CD4-positive, alpha-beta T cell treated with Interferon alpha-2 for 1 hour (primary cell): ENCODE measurements at regions not wholly inside any gene's neighbourhood (a gene's known extent, or its start where the extent isn't known, plus 50 kb on each side); places are given as distances from the start of the nearest gene placed in this dataset.
"Not testable (repeated sequence)": the region's sequence is repeated elsewhere in the genome, so short reads cannot be mapped to it uniquely, and the experiment has no call there.

ENCODE experiments used
- DNase-seq, 2 donors: peaks; one replicate each; pipeline ENCODE4 v3.0.0-alpha.2; 2020 to 2022

- no peak for DNase-seq
These were observed 136.0 kb downstream of the LMLN start for GRCh38 chr3:198096015-198096414.

GRCh38 chr3:198097048-198097447 is 137.0 kb downstream of the LMLN start:
- no peak for DNase-seq

DNA sequence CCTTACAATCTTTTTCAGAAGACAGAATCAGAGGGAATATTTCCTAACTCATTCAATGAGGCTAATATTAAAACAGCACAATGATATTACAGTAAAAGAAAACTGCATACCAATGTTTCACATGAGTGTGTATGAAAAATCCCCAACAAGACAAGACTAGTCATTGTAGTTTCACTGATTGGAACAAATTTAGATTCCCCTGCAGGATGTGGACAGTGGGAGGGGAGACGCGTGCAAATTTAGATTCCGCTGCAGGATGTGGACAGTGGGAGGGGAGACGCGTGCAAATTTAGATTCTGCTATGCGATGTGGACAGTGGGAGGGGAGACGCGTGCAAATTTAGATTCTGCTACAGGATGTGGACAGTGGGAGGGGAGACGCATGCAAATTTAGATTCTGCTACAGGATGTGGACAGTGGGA is 138.7 kb downstream of the LMLN start:
- peak in 1 of 2 donors; percentile 35 for DNase-seq

GRCh38 chr3:198103070-198103469 is 143.1 kb downstream of the LMLN start:
- DNase-seq, result peak in 1 of 2 donors; percentile 21

GRCh38 chr3:198106265-198106664 is 146.2 kb downstream of the LMLN start:
- DNase-seq, result no peak

DNA sequence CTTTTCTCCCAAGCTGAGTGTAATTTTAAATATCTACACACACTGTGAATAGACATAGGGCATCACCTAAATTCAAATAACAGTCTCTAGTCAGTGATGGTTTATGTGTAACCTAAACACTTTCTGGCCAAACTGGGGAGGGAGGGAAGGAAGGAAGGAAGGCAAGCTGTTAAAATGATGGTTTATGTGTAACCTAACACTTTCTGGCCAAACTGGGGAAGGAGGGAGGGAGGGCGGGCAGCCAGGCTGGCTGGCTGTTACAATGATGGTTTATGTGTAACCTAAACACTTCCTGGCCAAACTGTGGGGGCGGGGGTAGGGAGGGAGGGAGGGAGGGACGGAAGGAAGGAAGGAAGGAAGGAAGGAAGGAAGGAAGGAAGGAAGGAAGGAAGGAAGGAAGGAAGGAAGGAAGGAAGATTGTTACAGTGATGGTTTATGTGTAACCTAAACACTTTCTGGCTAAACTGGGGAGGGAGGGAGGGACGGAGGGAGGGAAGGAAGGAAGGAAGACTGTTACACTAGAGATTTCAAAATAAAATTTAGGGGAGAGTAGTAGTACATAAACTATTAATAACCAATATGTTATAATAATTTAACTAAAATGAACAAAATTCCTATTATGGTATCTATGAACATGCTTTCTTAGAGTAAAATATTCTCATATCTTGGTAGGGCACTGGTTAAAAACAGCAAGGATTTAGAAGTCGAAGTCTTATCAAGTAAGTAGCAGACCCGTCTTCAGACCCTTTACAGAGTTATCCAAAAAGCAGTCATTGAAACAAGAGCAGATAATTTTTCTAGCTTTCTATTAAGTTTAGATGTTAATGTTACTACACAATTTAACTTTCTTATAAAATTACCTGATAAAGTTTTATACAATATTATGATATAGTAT is 148.1 kb downstream of the LMLN start:
- no peak for DNase-seq

DNA sequence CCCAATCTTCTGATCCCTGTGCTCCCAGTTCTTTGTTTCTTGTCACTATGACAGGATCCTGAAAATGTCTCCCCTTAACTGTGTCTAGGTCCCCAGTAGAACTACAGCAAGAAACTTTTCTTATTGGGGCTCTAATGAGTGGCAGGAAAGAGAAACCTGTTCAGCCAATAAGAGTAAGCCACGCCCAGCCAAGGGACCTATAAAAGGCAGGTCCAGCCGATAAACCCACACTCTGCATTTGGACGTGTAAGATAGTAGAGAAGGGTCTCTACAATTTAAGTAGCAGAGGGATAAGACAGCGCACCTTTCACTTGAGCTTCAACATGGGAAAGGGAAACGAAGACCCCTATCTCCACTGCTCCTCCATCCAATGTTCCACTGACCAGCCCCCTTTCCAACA is 149.9 kb downstream of the LMLN start:
- DNase-seq, result no peak

- no peak for DNase-seq
These were observed 152.0 kb downstream of the LMLN start for GRCh38 chr3:198112031-198112430.

- peak in 1 of 2 donors; percentile 5 for DNase-seq
These were observed 153.4 kb downstream of the LMLN start for GRCh38 chr3:198113206-198114053.

- DNase-seq, result not testable (repeated sequence)
These were observed 154.5 kb downstream of the LMLN start for GRCh38 chr3:198114516-198114915.

DNA sequence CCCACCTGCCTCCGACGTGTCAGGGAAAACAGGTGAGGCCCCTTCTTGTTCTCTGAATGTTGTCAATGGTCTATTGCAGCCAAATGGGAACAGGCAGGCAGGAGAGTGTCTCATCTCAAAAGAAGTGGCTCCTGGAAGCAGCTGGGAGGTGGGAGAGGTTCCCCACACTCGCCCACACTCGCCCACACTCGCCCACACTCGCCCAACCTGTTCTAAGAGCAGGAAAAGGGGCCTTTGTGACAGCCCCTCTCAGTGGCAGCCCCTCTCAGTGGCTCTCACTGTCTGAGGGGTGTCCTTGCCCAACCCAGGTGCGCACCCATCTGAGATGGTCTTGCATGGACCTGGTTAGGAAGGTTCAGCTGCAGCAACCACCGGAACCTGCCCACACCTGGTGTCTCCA is 162.2 kb downstream of the LMLN start:
- DNase-seq, result not testable (repeated sequence)

DNA sequence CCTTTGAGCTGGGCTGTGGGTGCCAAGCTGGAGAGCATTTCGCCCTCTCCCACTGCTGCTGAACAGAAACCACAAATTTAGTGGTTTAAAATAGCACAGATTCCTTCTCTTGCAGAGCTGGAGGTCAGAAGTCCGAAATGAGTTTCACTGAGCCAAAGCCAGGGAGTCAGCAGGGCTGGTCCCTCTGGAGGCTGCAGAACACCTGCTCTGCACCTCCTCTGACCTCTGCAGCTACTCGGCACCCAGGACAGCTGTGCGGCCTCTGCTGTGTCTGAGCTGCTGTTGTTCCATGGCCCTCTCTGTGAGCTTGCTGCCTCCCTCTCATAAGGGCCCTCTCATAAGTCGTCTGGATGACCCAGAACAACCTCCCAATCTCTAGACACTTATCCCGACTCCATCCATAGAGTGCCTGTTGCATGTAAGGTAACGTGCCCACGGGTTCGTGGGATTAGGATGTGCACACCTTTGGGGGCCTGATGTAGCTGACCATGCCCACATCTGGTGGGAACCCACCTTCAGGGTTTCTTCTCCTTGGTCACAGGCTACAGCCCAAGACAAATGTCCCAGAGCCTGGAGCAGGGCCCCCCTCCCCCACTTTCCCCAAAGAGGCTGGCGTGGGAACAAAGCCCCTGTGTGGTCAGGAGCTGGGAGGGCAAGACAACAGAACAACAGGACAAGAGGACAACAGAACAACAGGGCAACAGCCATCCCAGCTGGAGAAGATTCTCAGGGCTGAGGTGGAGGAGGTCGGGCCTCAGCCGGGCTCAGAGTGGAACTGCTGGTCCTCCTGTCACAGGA is 177.2 kb downstream of the LMLN start:
- DNase-seq, result not testable (repeated sequence)

DNA sequence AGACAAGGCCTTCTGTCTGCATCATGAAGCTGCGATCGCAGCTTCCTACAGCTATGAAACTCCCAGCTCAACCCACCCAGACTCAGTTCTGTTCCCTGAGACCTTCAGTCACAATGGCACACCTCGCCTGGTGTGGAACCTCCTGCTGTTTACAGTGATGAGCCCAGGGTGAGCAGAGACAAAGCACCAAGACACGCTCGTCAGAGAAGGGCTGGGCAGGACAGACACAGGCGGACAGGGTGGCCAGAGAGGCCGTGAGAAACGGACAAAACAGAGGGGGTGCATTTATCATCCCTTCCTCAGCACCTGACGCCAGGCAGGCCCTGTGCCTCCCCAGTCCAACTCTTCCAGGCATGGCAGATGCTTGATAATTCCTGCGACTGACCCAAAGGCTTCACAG is 178.2 kb downstream of the LMLN start:
- not testable (repeated sequence) for DNase-seq

- DNase-seq, result not testable (repeated sequence)
These were observed 179.0 kb downstream of the LMLN start for GRCh38 chr3:198139037-198139436.

GRCh38 chr3:198139513-198140167 is 179.6 kb downstream of the LMLN start:
- not testable (repeated sequence) for DNase-seq

GRCh38 chr3:198143300-198144137 is 183.5 kb downstream of the LMLN start:
- not testable (repeated sequence) for DNase-seq

DNA sequence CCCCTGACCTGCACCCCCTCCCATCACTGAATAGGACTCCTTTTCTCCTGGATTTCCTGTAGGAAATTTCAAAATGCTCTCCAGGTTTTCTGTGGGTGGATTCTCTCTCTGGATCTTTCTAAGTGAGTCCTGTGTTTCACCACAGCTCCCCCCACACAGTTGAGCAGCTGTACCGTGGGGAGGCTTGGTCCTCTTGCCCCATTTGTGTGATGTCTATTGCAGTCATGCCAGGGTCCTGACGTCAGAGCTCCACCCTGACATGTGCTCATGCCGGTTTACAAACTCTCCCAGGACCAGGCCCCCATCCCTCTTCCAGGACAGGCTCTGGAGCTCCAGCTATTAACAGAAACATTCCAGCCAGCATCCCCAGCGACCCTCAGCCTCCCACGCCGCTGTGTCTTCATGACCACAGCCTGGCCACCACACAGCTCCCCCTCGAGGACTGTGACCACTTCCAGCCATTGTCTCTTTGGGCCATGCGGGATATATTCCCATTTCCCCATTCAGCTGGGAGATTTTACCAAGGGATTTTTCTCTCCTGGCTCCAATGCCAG is 185.3 kb downstream of the LMLN start:
- DNase-seq, result not testable (repeated sequence)

DNA sequence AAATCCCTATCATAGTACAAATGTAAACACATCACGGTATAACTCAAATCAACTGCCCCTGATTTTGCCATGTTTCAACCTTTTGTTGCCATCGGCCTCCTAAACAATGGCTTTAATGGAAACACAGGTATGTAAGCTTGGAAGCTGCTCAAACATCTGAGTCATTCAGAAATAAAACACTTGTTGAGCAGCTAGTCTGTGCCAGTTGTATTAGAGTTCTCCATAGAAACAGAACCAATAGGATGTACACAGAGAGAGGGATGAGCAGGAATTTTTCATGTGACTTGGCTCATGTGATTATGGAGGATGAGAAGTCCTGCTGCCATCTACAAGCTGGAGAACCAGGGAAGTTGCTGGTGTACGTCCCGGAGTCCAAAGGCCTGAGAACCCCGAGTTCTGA is 186.1 kb downstream of the LMLN start:
- DNase-seq, result not testable (repeated sequence)

DNA sequence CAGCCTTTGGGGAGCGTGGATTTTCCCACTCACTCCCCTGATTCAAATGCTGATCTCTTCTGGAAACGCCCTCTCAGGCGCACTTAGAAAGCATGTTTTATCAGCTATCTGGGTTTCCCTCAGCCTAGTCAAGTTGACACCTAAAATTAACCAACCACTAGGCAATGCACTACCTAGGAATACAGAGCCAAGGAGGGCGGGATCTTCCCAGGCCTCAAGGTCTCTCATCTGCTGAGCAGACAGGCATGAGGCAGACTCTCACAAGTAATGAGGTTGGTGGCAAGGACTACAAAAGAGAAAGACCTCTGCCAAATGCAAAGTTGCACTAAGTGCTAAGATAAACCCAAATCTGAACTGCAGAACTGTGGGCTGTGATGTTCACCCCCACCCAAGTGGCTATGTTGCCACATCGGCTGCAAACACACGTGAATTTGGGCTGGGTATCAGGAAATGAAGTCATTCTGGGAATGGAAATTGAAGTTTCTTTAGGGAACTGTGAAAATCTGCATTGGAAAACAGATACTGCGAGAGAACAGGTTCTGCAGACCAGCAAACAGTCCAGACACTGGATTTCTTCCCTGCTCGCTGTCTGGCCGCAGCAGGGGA is 186.6 kb downstream of the LMLN start:
- not testable (repeated sequence) for DNase-seq

DNA sequence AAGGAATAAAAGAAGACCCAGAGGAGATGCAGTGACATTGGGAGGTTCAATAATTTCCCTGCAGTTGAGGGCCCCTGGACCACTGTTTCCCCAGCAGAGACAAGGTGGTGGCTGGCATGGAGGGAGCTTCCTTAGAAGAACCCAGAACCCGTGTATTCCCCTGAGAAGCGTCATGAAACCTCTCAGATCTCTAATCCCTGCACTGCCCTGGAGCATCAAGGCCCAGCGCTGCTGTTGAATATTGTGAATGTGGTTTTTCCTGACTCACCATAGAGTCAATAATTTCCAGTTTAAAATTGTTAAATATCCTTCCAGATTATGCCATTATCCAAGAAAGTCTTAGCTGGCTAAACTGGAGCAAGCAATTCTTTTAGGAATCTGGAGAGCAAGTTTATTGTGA is 187.2 kb downstream of the LMLN start:
- DNase-seq, result not testable (repeated sequence)
